ENCODE measurements at regions not wholly inside any gene's neighbourhood (a gene's known extent, or its start where the extent isn't known, plus 50 kb on each side); places are given as distances from the start of the nearest gene placed in this dataset.

DNA sequence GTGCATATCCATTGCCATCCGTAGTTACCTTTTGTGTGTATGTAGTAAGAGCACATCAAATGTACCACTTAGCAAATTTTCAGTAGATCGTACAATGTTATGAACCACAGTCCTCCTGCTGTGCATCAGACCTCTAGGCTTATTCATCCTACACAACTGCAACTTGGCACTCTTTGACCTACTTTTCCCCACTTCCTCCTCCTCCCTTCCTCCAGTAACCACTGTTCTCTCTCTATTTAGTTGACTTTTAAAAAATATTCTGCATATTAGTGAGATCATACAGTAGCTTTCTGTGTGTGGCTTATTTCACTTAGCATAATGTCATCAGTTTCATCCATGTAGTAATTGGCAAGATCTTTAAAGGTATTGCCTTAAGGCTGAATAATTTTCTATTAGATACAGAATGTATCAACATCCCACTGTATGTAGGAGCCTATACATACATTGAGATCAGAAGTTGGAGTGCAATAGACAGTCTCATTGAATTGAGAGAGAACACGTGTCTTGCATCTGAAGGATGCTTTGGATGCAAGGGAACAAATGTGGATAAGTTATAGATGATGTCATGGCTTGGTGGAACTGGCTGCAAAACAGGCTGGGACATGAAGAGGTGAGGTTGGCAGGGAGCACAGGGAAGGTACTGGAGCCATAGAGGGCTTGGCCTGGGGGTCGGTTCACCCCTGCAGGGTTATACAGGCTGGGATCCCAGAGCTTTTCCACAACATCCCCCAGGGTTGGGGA is 83.0 kb upstream of the FAM180A start:
- H4K20me1 ChIP-seq, result no peaks in the 10 kb centered on the region
- H3K4me3 ChIP-seq, result no peak overlapping the region
- H3K27me3 ChIP-seq, result no peaks in the 10 kb centered on the region
- H3K27ac ChIP-seq, result no peak overlapping the region
- TF ChIP-seq Cebpa-rat (IDR thresholded peaks at IDR 0.05), result no peak
- H3K36me3 ChIP-seq, result no peaks in the 10 kb centered on the region
- H3K4me2 ChIP-seq, result no peak overlapping the region
- H3K9ac ChIP-seq, result no peak overlapping the region
- H3K4me1 ChIP-seq, result peaks cover 12% of the 10 kb centered on the region
- no peaks in the 10 kb centered on the region for H3K9me3 ChIP-seq

GRCh38 chr7:135828604-135829003 is 80.0 kb upstream of the FAM180A start:
- no peaks in the 10 kb centered on the region for H3K4me1 ChIP-seq
- H3K9me3 ChIP-seq, result no peaks in the 10 kb centered on the region
- no peak overlapping the region for H3K27ac ChIP-seq
- H4K20me1 ChIP-seq, result no peaks in the 10 kb centered on the region
- H3K36me3 ChIP-seq, result no peaks in the 10 kb centered on the region
- no peak overlapping the region for H3K4me2 ChIP-seq
- H3K27me3 ChIP-seq, result no peaks in the 10 kb centered on the region
- TF ChIP-seq Cebpa-rat (IDR thresholded peaks at IDR 0.05), result no peak
- no peak overlapping the region for H3K9ac ChIP-seq
- H3K4me3 ChIP-seq, result no peak overlapping the region

GRCh38 chr7:135827391-135827790 is 78.8 kb upstream of the FAM180A start:
- no peaks in the 10 kb centered on the region for H3K9me3 ChIP-seq
- H3K36me3 ChIP-seq, result no peaks in the 10 kb centered on the region
- no peak overlapping the region for H3K4me3 ChIP-seq
- no peak overlapping the region for H3K9ac ChIP-seq
- no peak overlapping the region for H3K27ac ChIP-seq
- H3K27me3 ChIP-seq, result no peaks in the 10 kb centered on the region
- no peaks in the 10 kb centered on the region for H4K20me1 ChIP-seq
- no peak for TF ChIP-seq Cebpa-rat (IDR thresholded peaks at IDR 0.05)
- H3K4me2 ChIP-seq, result no peak overlapping the region
- no peaks in the 10 kb centered on the region for H3K4me1 ChIP-seq

- Histone ChIP-seq H3K9ac (no peak overlapping the region), H3K4me1 (no peaks in the 10 kb centered on the region), H3K4me2 (no peak overlapping the region), H3K4me3 (no peak overlapping the region), H3K36me3 (no peaks in the 10 kb centered on the region), H3K27me3 (no peaks in the 10 kb centered on the region), H3K9me3 (no peaks in the 10 kb centered on the region), H4K20me1 (no peaks in the 10 kb centered on the region), H3K27ac (no peak overlapping the region)
- no peak for TF ChIP-seq Cebpa-rat (IDR thresholded peaks at IDR 0.05)
These were observed 76.8 kb upstream of the FAM180A start for GRCh38 chr7:135825406-135825805.

GRCh38 chr7:135822376-135822775 is 73.8 kb upstream of the FAM180A start:
- no peaks in the 10 kb centered on the region for H3K4me1 ChIP-seq
- no peaks in the 10 kb centered on the region for H3K9me3 ChIP-seq
- TF ChIP-seq Cebpa-rat (IDR thresholded peaks at IDR 0.05), result no peak
- no peaks in the 10 kb centered on the region for H3K36me3 ChIP-seq
- H3K9ac ChIP-seq, result no peak overlapping the region
- H4K20me1 ChIP-seq, result no peaks in the 10 kb centered on the region
- H3K4me2 ChIP-seq, result no peak overlapping the region
- H3K27me3 ChIP-seq, result no peaks in the 10 kb centered on the region
- H3K27ac ChIP-seq, result no peak overlapping the region
- H3K4me3 ChIP-seq, result no peak overlapping the region

DNA sequence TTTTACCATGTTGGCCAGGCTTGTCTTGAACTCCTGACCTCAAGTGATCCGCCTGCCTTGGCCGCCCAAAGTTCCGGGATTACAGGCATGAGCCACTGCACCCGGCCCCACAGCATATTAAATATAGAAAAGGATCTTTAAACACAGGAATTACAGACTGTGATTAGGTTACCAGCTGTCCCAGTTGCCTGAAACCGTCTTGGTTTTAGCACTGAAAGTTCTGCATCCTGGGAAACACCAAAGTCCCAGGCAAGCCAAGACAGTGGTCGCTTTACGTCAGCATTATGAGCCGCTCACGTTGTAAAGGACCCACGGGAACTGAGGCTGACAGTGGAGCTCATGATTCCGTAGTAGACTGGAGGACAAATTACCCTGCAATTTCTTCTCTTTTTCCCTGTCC is 69.0 kb upstream of the FAM180A start:
- Histone ChIP-seq H3K9me3 (no peaks in the 10 kb centered on the region), H4K20me1 (no peaks in the 10 kb centered on the region), H3K27ac (no peak overlapping the region), H3K27me3 (no peaks in the 10 kb centered on the region), H3K4me3 (no peak overlapping the region), H3K36me3 (no peaks in the 10 kb centered on the region), H3K9ac (no peak overlapping the region), H3K4me2 (no peak overlapping the region), H3K4me1 (no peaks in the 10 kb centered on the region)
- no peak for TF ChIP-seq Cebpa-rat (IDR thresholded peaks at IDR 0.05)

- Histone ChIP-seq H3K36me3 (no peaks in the 10 kb centered on the region), H4K20me1 (no peaks in the 10 kb centered on the region), H3K9ac (no peak overlapping the region), H3K9me3 (no peaks in the 10 kb centered on the region), H3K4me3 (no peak overlapping the region), H3K4me2 (no peak overlapping the region), H3K27ac (no peak overlapping the region), H3K4me1 (no peaks in the 10 kb centered on the region), H3K27me3 (no peaks in the 10 kb centered on the region)
- no peak for TF ChIP-seq Cebpa-rat (IDR thresholded peaks at IDR 0.05)
These were observed 66.4 kb upstream of the FAM180A start for GRCh38 chr7:135815033-135815432.

GRCh38 chr7:135812148-135812547 is 63.5 kb upstream of the FAM180A start:
- Histone ChIP-seq H3K27ac (no peak overlapping the region), H3K36me3 (no peaks in the 10 kb centered on the region), H4K20me1 (no peaks in the 10 kb centered on the region), H3K27me3 (no peaks in the 10 kb centered on the region), H3K4me1 (peaks cover 7% of the 10 kb centered on the region), H3K4me3 (no peak overlapping the region), H3K9ac (no peak overlapping the region), H3K4me2 (no peak overlapping the region), H3K9me3 (no peaks in the 10 kb centered on the region)
- no peak for TF ChIP-seq Cebpa-rat (IDR thresholded peaks at IDR 0.05)

GRCh38 chr7:135811506-135811905 is 62.9 kb upstream of the FAM180A start:
- H3K9me3 ChIP-seq, result no peaks in the 10 kb centered on the region
- no peak overlapping the region for H3K9ac ChIP-seq
- no peaks in the 10 kb centered on the region for H3K27me3 ChIP-seq
- no peaks in the 10 kb centered on the region for H3K36me3 ChIP-seq
- H3K4me1 ChIP-seq, result peaks cover 7% of the 10 kb centered on the region
- no peak overlapping the region for H3K4me2 ChIP-seq
- no peak overlapping the region for H3K4me3 ChIP-seq
- no peaks in the 10 kb centered on the region for H4K20me1 ChIP-seq
- no peak overlapping the region for H3K27ac ChIP-seq
- TF ChIP-seq Cebpa-rat (IDR thresholded peaks at IDR 0.05), result no peak

DNA sequence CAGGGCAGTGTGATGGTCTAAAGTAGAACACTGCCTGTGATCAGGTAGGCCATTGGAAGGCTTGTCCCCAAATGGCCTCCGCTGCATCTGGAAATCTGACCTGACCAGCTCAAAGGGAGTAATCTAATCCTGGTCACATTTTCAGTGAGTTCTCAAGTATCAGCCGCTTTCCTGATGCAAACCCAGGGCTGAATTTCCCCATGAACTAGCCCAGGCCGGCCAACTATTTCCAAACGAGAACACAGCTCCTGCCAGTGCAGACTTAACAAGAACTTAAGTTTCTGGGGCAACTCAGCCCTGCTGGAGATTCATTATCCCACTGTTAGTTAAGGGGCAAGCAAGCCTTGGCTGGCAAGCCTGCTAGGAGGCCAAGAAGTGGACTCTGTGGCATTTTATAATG is 59.6 kb upstream of the FAM180A start:
- Histone ChIP-seq H3K36me3 (no peaks in the 10 kb centered on the region), H3K4me3 (no peak overlapping the region), H4K20me1 (no peaks in the 10 kb centered on the region), H3K9me3 (no peaks in the 10 kb centered on the region), H3K27me3 (no peaks in the 10 kb centered on the region), H3K9ac (no peak overlapping the region), H3K4me2 (no peak overlapping the region), H3K27ac (no peak overlapping the region), H3K4me1 (peaks cover 7% of the 10 kb centered on the region)
- TF ChIP-seq Cebpa-rat (IDR thresholded peaks at IDR 0.05), result no peak

DNA sequence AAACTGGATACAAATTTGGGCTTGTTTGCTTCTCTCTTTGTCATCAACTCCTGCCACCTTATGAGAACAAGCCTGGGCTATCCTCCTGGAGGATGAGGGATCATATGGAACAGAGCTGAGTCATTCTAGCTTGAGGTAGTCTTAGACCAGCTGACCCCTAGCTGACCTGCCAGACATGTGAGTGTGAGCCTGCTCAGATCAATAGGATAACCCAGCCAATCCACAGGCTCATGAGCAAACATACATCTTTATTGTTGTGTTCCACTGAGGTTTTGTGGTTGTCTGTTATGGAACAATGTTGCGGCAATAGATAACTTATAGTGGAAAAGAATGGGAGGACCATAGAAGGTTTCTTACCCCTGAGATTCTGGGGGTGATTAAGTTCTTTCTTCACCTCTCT is 54.5 kb upstream of the FAM180A start:
- H3K27ac ChIP-seq, result no peak overlapping the region
- no peaks in the 10 kb centered on the region for H3K9me3 ChIP-seq
- no peaks in the 10 kb centered on the region for H3K27me3 ChIP-seq
- no peaks in the 10 kb centered on the region for H4K20me1 ChIP-seq
- H3K9ac ChIP-seq, result no peak overlapping the region
- H3K4me2 ChIP-seq, result no peak overlapping the region
- no peaks in the 10 kb centered on the region for H3K36me3 ChIP-seq
- TF ChIP-seq Cebpa-rat (IDR thresholded peaks at IDR 0.05), result no peak
- H3K4me3 ChIP-seq, result no peak overlapping the region
- no peaks in the 10 kb centered on the region for H3K4me1 ChIP-seq

All from BLaER1 (cell line).